PC-9 (cell line): ENCODE measurements at regions not wholly inside any gene's neighbourhood (a gene's known extent, or its start where the extent isn't known, plus 50 kb on each side); places are given as distances from the start of the nearest gene placed in this dataset.

ENCODE experiments used
- CTCF ChIP-seq: fragments of 200-600 bp; sonication (generic); conservative IDR thresholded peaks from 2 replicates; pipeline ENCODE4 v1.6.1; 2017; ENCODE audit warnings: mixed run types, antibody characterized with exemption, mild to moderate bottlenecking, moderate library complexity
- EZH2 ChIP-seq: fragments of 200-600 bp; sonication (generic); IDR thresholded peaks from 2 replicates; pipeline ENCODE4 v1.8.0; 2017; ENCODE audit warnings: antibody characterized with exemption, low read depth

- TF ChIP-seq CTCF: no peak
- no peak for TF ChIP-seq EZH2
Measured at GRCh38 chr18:40692871-40693270, 1262.2 kb upstream of the PIK3C3 start.
